ENCODE measurements at regions not wholly inside any gene's neighbourhood (a gene's known extent, or its start where the extent isn't known, plus 50 kb on each side); places are given as distances from the start of the nearest gene placed in this dataset.

DNA sequence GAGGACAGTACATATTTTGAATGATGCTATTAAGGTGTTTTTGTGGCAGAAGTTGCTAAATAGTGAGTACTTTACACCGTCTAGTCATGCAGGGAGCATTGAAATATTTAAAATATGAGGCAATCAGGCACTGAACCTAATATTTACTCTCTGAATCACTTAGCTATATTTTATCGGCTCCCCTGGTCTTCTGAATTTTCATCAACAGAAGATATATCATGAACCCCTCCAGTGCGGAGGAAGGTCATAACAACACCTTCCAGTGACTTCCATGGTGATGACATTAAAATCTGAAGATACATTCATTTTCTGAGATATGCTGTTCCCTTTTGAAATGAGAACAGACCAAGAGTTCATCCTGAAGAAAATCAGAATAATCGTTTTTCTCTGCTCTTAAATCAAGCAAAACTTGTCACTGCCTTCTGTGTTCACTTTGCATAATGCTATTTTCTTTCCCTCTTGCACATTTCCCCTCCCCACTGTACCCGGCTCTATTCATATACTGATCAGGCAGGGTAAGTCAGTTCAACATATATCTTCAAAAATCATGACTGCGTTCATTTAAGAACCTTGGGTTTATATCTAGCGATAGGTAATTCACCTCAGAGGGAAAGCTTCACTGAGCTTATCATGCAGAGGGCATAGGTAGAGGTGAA, 729.9 kb upstream of the GYPC start:
- TF ChIP-seq, protein P1, sequence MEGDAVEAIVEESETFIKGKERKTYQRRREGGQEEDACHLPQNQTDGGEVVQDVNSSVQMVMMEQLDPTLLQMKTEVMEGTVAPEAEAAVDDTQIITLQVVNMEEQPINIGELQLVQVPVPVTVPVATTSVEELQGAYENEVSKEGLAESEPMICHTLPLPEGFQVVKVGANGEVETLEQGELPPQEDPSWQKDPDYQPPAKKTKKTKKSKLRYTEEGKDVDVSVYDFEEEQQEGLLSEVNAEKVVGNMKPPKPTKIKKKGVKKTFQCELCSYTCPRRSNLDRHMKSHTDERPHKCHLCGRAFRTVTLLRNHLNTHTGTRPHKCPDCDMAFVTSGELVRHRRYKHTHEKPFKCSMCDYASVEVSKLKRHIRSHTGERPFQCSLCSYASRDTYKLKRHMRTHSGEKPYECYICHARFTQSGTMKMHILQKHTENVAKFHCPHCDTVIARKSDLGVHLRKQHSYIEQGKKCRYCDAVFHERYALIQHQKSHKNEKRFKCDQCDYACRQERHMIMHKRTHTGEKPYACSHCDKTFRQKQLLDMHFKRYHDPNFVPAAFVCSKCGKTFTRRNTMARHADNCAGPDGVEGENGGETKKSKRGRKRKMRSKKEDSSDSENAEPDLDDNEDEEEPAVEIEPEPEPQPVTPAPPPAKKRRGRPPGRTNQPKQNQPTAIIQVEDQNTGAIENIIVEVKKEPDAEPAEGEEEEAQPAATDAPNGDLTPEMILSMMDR (IDR thresholded peaks at IDR 0.05; ENCODE audit: low read length): no peak
- no peak for TF ChIP-seq EZH2 (optimal IDR thresholded peaks at IDR 0.05; ENCODE audit: low read depth, low read length)
